Mesodermal cell (in vitro differentiated cells): ENCODE measurements at regions not wholly inside any gene's neighbourhood (a gene's known extent, or its start where the extent isn't known, plus 50 kb on each side); places are given as distances from the start of the nearest gene placed in this dataset.
"Not testable (repeated sequence)": the region's sequence is repeated elsewhere in the genome, so short reads cannot be mapped to it uniquely, and the experiment has no call there.

Experiments
- H3K27ac ChIP-seq: 2 replicates; pipeline ENCODE4 v1.7.0; 2013; ENCODE audit warnings: mild to moderate bottlenecking, low read depth, low read length, moderate library complexity; ENCODE audit not compliant: severe bottlenecking
- H3K36me3 ChIP-seq: 2 replicates; pipeline ENCODE4 v1.7.1; 2013; ENCODE audit warnings: mild to moderate bottlenecking, low read length, moderate library complexity; ENCODE audit not compliant: control insufficient read depth, insufficient read depth
- H3K4me1 ChIP-seq: one replicate; pipeline ENCODE4 v1.7.1; 2013; ENCODE audit warnings: mild to moderate bottlenecking, low read length; ENCODE audit not compliant: insufficient read depth, control insufficient read depth, poor library complexity, severe bottlenecking
- H3K4me3 ChIP-seq: 2 replicates; pipeline ENCODE4 v1.7.0; 2013; ENCODE audit warnings: low read length, control low read depth, mild to moderate bottlenecking; ENCODE audit not compliant: insufficient read depth, poor library complexity, severe bottlenecking; ENCODE audit errors: extremely low read depth
- H3K9me3 ChIP-seq: 2 replicates; pipeline ENCODE4 v1.7.1; 2013; ENCODE audit warnings: mild to moderate bottlenecking, low read length, moderate library complexity; ENCODE audit not compliant: control insufficient read depth
- WGBS, 2 experiments: methylation state at CpG; one replicate each; pipeline ENCODE4 v1.1.5; 2013; ENCODE audit warnings: missing lambda C conversion rate in 2 of 2; ENCODE audit not compliant: insufficient coverage in 2 of 2; 5-methylcytosine and 5-hydroxymethylcytosine counted together

- H3K4me3 ChIP-seq, result no peak overlapping the region
- peak overlapping the region; percentile 76 for H3K27ac ChIP-seq
- peaks cover 12% of the 10 kb centered on the region for H3K4me1 ChIP-seq
- H3K9me3 ChIP-seq, result peaks cover 21% of the 10 kb centered on the region
- no peaks in the 10 kb centered on the region for H3K36me3 ChIP-seq
- WGBS, 2 experiments, result 80 to 100% methylated on average over 1 to 4 of the region's 4 CpGs
Measured at GRCh38 chr2:236642125-236642524, 72.5 kb downstream of the ACKR3 start.

- Histone ChIP-seq H3K36me3 (no peaks in the 10 kb centered on the region), H3K27ac (peak overlapping the region; percentile 76), H3K4me1 (peaks cover 12% of the 10 kb centered on the region), H3K4me3 (no peak overlapping the region), H3K9me3 (peaks cover 21% of the 10 kb centered on the region)
- WGBS, 2 experiments, result 64 to 71% methylated on average over 16 to 17 of the region's 23 CpGs
Measured at GRCh38 chr2:236642584-236643291, 73.1 kb downstream of the ACKR3 start.

GRCh38 chr2:236643480-236643879, 73.9 kb downstream of the ACKR3 start:
- no peak overlapping the region for H3K4me3 ChIP-seq
- peaks cover 21% of the 10 kb centered on the region for H3K9me3 ChIP-seq
- H3K36me3 ChIP-seq, result no peaks in the 10 kb centered on the region
- H3K4me1 ChIP-seq, result peaks cover 12% of the 10 kb centered on the region
- no peak overlapping the region for H3K27ac ChIP-seq
- WGBS, 2 experiments, result 93 to 100% methylated on average over 3 of the region's 8 CpGs

- Histone ChIP-seq H3K9me3 (peaks cover 21% of the 10 kb centered on the region), H3K4me1 (peaks cover 12% of the 10 kb centered on the region), H3K36me3 (no peaks in the 10 kb centered on the region), H3K4me3 (no peak overlapping the region), H3K27ac (no peak overlapping the region)
Measured at GRCh38 chr2:236644067-236644466, 74.4 kb downstream of the ACKR3 start.

- Histone ChIP-seq H3K4me3 (no peak overlapping the region), H3K9me3 (peaks cover 21% of the 10 kb centered on the region), H3K27ac (no peak overlapping the region), H3K4me1 (peaks cover 12% of the 10 kb centered on the region), H3K36me3 (no peaks in the 10 kb centered on the region)
- 66 to 69% methylated on average over 4 of the region's 4 CpGs for WGBS, 2 experiments
Measured at GRCh38 chr2:236644502-236644911, 74.9 kb downstream of the ACKR3 start.

- H3K9me3 ChIP-seq, result peaks cover 21% of the 10 kb centered on the region
- WGBS, 2 experiments, result 80 to 100% methylated on average over 2 of the region's 4 CpGs
- H3K4me1 ChIP-seq, result peaks cover 12% of the 10 kb centered on the region
- not testable (repeated sequence) for H3K36me3 ChIP-seq, H3K27ac ChIP-seq, H3K4me3 ChIP-seq
Measured at GRCh38 chr2:236645141-236645540, 75.5 kb downstream of the ACKR3 start.

- no peak overlapping the region for H3K4me3 ChIP-seq
- H3K9me3 ChIP-seq, result peaks cover 16% of the 10 kb centered on the region
- WGBS, 2 experiments, result 100% methylated on average over 2 to 3 of the region's 3 CpGs
- H3K36me3 ChIP-seq, result no peaks in the 10 kb centered on the region
- no peak overlapping the region for H3K27ac ChIP-seq
- peaks cover 12% of the 10 kb centered on the region for H3K4me1 ChIP-seq
Measured at GRCh38 chr2:236646441-236646840, 76.8 kb downstream of the ACKR3 start.

- no peak overlapping the region for H3K27ac ChIP-seq
- H3K4me1 ChIP-seq, result peaks cover 12% of the 10 kb centered on the region
- peaks cover 12% of the 10 kb centered on the region for H3K9me3 ChIP-seq
- H3K36me3 ChIP-seq, result no peaks in the 10 kb centered on the region
- no peak overlapping the region for H3K4me3 ChIP-seq
- no CpG with 5 or more reads among the region's 4 CpGs for WGBS, 2 experiments
Measured at GRCh38 chr2:236646871-236647270, 77.2 kb downstream of the ACKR3 start.

- Histone ChIP-seq H3K4me3 (no peak overlapping the region), H3K4me1 (peaks cover 6% of the 10 kb centered on the region), H3K36me3 (no peaks in the 10 kb centered on the region), H3K27ac (no peak overlapping the region), H3K9me3 (peaks cover 9% of the 10 kb centered on the region)
- 100% methylated on average over 2 to 3 of the region's 5 CpGs for WGBS, 2 experiments
Measured at GRCh38 chr2:236647621-236648020, 78.0 kb downstream of the ACKR3 start.

- Histone ChIP-seq H3K27ac (no peak overlapping the region), H3K4me3 (no peak overlapping the region), H3K9me3 (no peaks in the 10 kb centered on the region), H3K4me1 (no peaks in the 10 kb centered on the region), H3K36me3 (no peaks in the 10 kb centered on the region)
- 89 to 100% methylated on average over 1 of the region's 1 CpG for WGBS, 2 experiments
Measured at GRCh38 chr2:236653863-236654262, 84.2 kb downstream of the ACKR3 start.

- no peaks in the 10 kb centered on the region for H3K9me3 ChIP-seq
- no peak overlapping the region for H3K4me3 ChIP-seq
- peaks cover 3% of the 10 kb centered on the region for H3K4me1 ChIP-seq
- 80 to 83% methylated on average over 4 to 5 of the region's 6 CpGs for WGBS, 2 experiments
- H3K27ac ChIP-seq, result no peak overlapping the region
- no peaks in the 10 kb centered on the region for H3K36me3 ChIP-seq
Measured at GRCh38 chr2:236654496-236654895, 84.9 kb downstream of the ACKR3 start.
